Pancreas (tissue), 10 donors: ENCODE measurements at regions not wholly inside any gene's neighbourhood (a gene's known extent, or its start where the extent isn't known, plus 50 kb on each side); places are given as distances from the start of the nearest gene placed in this dataset.

Experiments
- ATAC-seq, 4 donors: fragments of 200-7000 bp; cut with Tn5 transposase; one replicate each; pipeline versions ENCODE4 v1.8.0 to v1.9.1; 2020; ENCODE audit warnings: mild to moderate bottlenecking in 4 of 4, moderate library complexity in 4 of 4
- DNase-seq, 6 donors: peaks; one replicate each; pipeline ENCODE4 v3.0.0-alpha.2; 2020
- FAIRE-seq: peaks from 2 replicates; lab custom pipeline; 2012; peaks lifted over from hg19 to GRCh38; lab: Jason Lieb, UNC
- H3K27ac ChIP-seq, 4 donors: fragments of 200-600 bp; sonication (generic); 1 replicate in 3 of 4; 2 replicates in 1 of 4; pipeline versions ENCODE4 v1.5.0 to v1.8.0; 2020
- H3K27me3 ChIP-seq, 4 donors: fragments of 200-600 bp; one replicate each; pipeline ENCODE4 v1.8.0; 2021
- H3K36me3 ChIP-seq, 3 donors: fragments of 200-600 bp; sonication (generic) in 1 of 3; one replicate each; pipeline versions ENCODE4 v1.5.0 to v1.8.0; 2020 to 2021
- H3K4me1 ChIP-seq, 3 donors: fragments of 200-600 bp; one replicate each; pipeline ENCODE4 v1.8.0; 2021
- H3K4me3 ChIP-seq, 4 donors: fragments of 200-600 bp; sonication (generic) in 2 of 4; one replicate each; pipeline versions ENCODE4 v1.5.0 to v1.8.0; 2020 to 2021
- H3K9me3 ChIP-seq, 4 donors: fragments of 200-600 bp; one replicate each; pipeline ENCODE4 v1.8.0; 2021
- CTCF ChIP-seq, 4 donors: fragments of 200-600 bp; sonication (generic) in 3 of 4; IDR thresholded peaks; one replicate each; pipeline versions ENCODE4 v1.5.0 to v1.8.0; 2021; ENCODE audit warnings: antibody characterized with exemption in 4 of 4
- WGBS, 2 donors: extraction: QIAGEN DNeasy Blood & Tissue Kit; methylation state at CpG; one replicate each; pipeline ENCODE4 v1.1.7; 2013; 5-methylcytosine and 5-hydroxymethylcytosine counted together
- intact Hi-C, 3 donors: fragments of 100-400 bp; cut with DNase I; formaldehyde crosslinking; loops; one replicate each; pipeline versions ENCODE4 v1.11.1 to v1.14.2; 2022
- donor health status: healthy with polysubstance abuse.
- donor health status: DM: no; HTN: no; CAD: no; lungs with moderate emphysema.
- donor health status: DM: no; HTN: no; CAD: no.
- donor health status: control.
- donor health status: control.
- donor health status: Bipolar disorder and iron deficiency.
- donor health status: DM: yes; HTN: yes; CAD: no.
- donor health status: DM: no; HTN: no; CAD: no.
- donor health status: DM: no; HTN: no; CAD: no.
- donor health status: DM: yes; HTN: yes; CAD: no.

DNA sequence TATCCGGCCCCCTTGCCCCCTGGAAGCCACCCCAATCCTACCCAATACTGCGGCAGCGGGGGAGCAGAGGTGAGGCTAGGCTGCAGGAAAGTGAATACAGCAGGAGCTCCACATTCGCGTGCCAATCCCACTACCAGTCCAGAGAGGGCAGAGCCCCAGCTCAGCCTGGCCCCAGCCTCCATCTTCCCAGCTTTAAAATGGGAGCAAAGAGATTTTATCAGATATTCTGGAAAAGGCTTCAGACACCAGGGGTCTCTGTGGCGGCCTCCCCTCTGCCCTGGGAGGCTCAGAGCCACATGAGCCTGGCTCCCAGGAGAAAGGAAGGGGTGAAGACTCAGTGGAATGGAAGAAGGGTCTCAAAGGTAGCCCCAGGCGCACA, 72.7 kb downstream of the NCOR2 start:
- DNase-seq, result no peak
- H3K27me3 ChIP-seq, result no peaks in the 10 kb centered on the region
- H3K4me3 ChIP-seq, result no peak overlapping the region
- 95 to 99% methylated on average over 7 of the region's 7 CpGs for WGBS, 2 donors
- H3K9me3 ChIP-seq, result no peaks in the 10 kb centered on the region
- H3K27ac ChIP-seq, result no peak overlapping the region
- no peak for TF ChIP-seq CTCF (IDR thresholded peaks at IDR 0.05)
- intact Hi-C loops, result loop anchor here in 1 of 3 donors (10.0 kb wide), 2 partner anchors 110 to 260 kb away; no protein-coding TSS in a partner anchor
- FAIRE-seq, result no peak
- ATAC-seq, result no peak
- peaks cover 0 to 5% (median 0%) of the 10 kb centered on the region in 3 donors for H3K36me3 ChIP-seq
- H3K4me1 ChIP-seq, result peaks cover 32 to 40% (median 33%) of the 10 kb centered on the region in 3 donors

DNA sequence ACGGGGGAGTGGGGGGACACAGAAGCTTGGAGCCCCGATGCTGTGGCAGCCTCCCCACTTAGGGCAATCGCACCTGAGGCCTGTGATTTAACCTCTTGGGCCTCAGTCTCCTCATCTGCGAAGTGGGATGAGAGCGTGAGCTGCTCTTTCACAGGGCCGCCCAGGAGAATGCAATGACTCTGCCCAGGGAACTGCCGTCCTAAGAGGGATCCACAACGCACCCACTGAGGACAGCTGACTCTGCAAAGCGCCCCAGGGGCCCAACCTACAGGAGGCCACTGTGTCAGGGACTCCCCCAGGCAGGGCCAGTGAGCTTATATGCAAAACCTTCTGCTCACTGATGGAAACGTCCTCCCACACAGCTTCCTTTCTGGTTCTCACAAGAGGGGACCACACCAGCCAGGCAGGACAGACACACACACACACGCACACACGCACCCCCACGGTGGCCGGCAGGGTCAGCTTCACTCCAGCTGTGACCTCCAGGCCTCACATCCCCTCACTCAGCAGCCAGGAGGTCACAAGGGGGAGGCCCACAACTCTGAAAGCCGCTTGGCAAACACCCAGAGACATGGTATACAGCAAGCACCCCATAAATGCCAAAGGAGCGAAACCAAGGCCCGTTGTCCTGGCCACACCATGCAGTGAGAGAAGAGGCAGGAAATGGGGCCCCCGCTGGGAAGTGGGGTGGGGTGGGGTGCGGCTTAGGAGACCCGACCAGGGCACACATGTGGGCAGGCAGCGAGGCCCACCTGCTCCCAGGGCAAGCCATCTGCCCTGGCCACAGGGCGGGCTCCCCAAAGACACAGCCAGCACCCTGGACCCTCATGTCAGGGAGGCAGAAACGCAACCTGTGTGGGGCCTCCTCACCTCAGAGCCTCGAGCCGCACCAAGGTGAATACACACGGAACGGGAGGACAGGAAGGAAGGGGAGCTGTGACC, 73.3 kb downstream of the NCOR2 start:
- WGBS, 2 donors, result 86 to 90% methylated on average over 26 to 27 of the region's 27 CpGs
- intact Hi-C loops, result loop anchor here in 1 of 3 donors (10.0 kb wide), 2 partner anchors 109 to 261 kb away; no protein-coding TSS in a partner anchor

GRCh38 chr12:124492879-124493808, 74.3 kb downstream of the NCOR2 start:
- peaks cover 30 to 32% (median 30%) of the 10 kb centered on the region in 3 donors for H3K4me1 ChIP-seq
- H3K27me3 ChIP-seq, result no peaks in the 10 kb centered on the region
- peaks cover 0 to 5% (median 0%) of the 10 kb centered on the region in 3 donors for H3K36me3 ChIP-seq
- H3K27ac ChIP-seq, result no peak overlapping the region
- no peaks in the 10 kb centered on the region for H3K9me3 ChIP-seq
- ATAC-seq, result no peak
- intact Hi-C loops, result loop anchor here in 1 of 3 donors (10.0 kb wide), 2 partner anchors 108 to 262 kb away; no protein-coding TSS in a partner anchor
- peak in 1 of 6 donors; percentile 65 for DNase-seq
- TF ChIP-seq CTCF (IDR thresholded peaks at IDR 0.05), result no peak
- no peak for FAIRE-seq
- 76 to 78% methylated on average over 17 of the region's 17 CpGs for WGBS, 2 donors
- no peak overlapping the region for H3K4me3 ChIP-seq

More for the DNA sequence above, 73.3 kb downstream of the NCOR2 start:
- Histone ChIP-seq H3K4me1 (peaks cover 32 to 39% (median 33%) of the 10 kb centered on the region in 3 donors), H3K27me3 (no peaks in the 10 kb centered on the region), H3K4me3 (no peak overlapping the region), H3K9me3 (no peaks in the 10 kb centered on the region), H3K27ac (no peak overlapping the region), H3K36me3 (peaks cover 0 to 5% (median 0%) of the 10 kb centered on the region in 3 donors)
- FAIRE-seq, result no peak
- TF ChIP-seq CTCF (IDR thresholded peaks at IDR 0.05), result no peak
- peak in 1 of 6 donors; percentile 64 for DNase-seq
- no peak for ATAC-seq

- peaks cover 0 to 5% (median 0%) of the 10 kb centered on the region in 3 donors for H3K36me3 ChIP-seq
- DNase-seq, result peak in 1 of 6 donors; percentile 79
- no peak for ATAC-seq
These were observed 75.5 kb downstream of the NCOR2 start for GRCh38 chr12:124491856-124492420.

More at GRCh38 chr12:124491856-124492420, 75.5 kb downstream of the NCOR2 start:
- no peak for FAIRE-seq
- Histone ChIP-seq H3K27ac (no peak overlapping the region), H3K4me3 (no peak overlapping the region), H3K27me3 (no peaks in the 10 kb centered on the region), H3K4me1 (peaks cover 19 to 27% (median 26%) of the 10 kb centered on the region in 3 donors), H3K9me3 (no peaks in the 10 kb centered on the region)
- intact Hi-C loops, result loop anchor here in 1 of 3 donors (10.0 kb wide), 2 partner anchors 107 to 263 kb away; no protein-coding TSS in a partner anchor
- 94 to 95% methylated on average over 19 to 20 of the region's 20 CpGs for WGBS, 2 donors
- no peak for TF ChIP-seq CTCF (IDR thresholded peaks at IDR 0.05)
